AG09309 (cell line): ENCODE measurements at regions not wholly inside any gene's neighbourhood (a gene's known extent, or its start where the extent isn't known, plus 50 kb on each side); places are given as distances from the start of the nearest gene placed in this dataset.

Source experiments
- DNase-seq: peaks from one replicate; pipeline ENCODE4 v3.0.0-alpha.2; 2010; ENCODE audit warnings: low read depth
- H3K4me3 ChIP-seq: 2 replicates; pipeline ENCODE4 v1.5.1; 2011; ENCODE audit warnings: mild to moderate bottlenecking, low read depth, low read length, moderate library complexity; ENCODE audit not compliant: control insufficient read depth
- TF ChIP-seq, protein P1 (sequence below): IDR thresholded peaks from 2 replicates; pipeline ENCODE4 v1.5.1; 2011; ENCODE audit warnings: mild to moderate bottlenecking, low read depth, low read length, inconsistent platforms; ENCODE audit not compliant: insufficient read depth, control insufficient read depth; ENCODE audit errors: missing control alignments

DNA sequence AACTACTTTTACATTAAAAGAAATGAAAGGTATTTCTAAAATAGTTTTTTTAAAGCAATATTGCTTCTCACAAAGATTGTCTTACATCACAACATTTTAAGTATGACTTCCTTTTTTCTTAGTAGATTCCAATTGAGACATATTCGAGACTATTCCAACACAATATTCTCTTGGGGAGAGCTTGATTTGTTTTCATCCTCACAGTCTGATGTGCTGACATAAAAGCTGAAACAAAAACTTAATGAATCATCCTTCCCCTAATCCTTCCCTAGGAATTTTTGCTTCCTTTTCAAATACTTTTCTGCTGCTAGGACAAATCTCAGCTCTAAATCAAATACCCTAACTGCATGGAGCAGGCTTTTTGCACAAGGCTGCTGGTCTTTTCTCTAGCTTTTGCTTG is 245.8 kb upstream of the MAP3K1 start:
- TF ChIP-seq, protein P1, sequence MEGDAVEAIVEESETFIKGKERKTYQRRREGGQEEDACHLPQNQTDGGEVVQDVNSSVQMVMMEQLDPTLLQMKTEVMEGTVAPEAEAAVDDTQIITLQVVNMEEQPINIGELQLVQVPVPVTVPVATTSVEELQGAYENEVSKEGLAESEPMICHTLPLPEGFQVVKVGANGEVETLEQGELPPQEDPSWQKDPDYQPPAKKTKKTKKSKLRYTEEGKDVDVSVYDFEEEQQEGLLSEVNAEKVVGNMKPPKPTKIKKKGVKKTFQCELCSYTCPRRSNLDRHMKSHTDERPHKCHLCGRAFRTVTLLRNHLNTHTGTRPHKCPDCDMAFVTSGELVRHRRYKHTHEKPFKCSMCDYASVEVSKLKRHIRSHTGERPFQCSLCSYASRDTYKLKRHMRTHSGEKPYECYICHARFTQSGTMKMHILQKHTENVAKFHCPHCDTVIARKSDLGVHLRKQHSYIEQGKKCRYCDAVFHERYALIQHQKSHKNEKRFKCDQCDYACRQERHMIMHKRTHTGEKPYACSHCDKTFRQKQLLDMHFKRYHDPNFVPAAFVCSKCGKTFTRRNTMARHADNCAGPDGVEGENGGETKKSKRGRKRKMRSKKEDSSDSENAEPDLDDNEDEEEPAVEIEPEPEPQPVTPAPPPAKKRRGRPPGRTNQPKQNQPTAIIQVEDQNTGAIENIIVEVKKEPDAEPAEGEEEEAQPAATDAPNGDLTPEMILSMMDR = no peak
- DNase-seq = no peak
- no peak overlapping the region for H3K4me3 ChIP-seq

DNA sequence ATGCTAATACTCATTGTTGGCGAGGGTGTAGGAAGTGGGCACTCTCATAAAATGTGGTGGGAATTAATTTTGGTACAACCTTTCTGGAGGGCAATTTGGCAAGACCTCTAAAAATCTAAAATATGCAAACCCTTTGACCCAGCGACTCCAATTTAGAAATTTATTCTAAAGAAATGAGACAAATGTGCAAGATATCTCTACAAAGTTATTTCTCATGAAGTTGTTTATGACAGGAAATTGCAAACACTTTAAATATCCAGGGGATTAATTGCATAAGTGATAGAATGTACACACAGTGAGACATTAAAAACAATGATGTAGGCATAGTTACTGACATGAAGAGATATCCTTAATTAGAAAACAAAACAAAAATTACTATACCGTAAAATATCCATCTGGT is 246.3 kb upstream of the MAP3K1 start:
- no peak overlapping the region for H3K4me3 ChIP-seq
- TF ChIP-seq, protein P1 = no peak
- no peak for DNase-seq

DNA sequence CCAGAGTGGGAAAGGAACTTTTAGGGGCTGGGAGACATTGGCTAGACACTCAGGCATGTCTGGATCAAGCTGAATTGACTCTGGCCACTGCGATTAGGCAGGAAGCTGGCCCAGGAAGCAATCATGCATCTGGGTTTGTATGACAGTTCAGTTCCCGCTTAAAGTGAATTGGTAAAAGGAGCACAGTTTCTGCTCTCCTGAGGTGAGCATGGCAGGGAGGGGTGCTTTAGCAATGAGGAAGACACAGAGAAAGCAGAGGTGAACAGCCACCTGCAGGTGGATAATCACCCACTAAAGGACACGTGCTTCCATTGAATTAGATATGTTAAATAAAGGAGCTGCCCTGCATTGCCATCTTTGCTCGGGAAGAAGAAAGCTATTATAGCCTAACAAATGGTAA is 248.1 kb upstream of the MAP3K1 start:
- DNase-seq = no peak
- TF ChIP-seq, protein P1 = no peak

DNA sequence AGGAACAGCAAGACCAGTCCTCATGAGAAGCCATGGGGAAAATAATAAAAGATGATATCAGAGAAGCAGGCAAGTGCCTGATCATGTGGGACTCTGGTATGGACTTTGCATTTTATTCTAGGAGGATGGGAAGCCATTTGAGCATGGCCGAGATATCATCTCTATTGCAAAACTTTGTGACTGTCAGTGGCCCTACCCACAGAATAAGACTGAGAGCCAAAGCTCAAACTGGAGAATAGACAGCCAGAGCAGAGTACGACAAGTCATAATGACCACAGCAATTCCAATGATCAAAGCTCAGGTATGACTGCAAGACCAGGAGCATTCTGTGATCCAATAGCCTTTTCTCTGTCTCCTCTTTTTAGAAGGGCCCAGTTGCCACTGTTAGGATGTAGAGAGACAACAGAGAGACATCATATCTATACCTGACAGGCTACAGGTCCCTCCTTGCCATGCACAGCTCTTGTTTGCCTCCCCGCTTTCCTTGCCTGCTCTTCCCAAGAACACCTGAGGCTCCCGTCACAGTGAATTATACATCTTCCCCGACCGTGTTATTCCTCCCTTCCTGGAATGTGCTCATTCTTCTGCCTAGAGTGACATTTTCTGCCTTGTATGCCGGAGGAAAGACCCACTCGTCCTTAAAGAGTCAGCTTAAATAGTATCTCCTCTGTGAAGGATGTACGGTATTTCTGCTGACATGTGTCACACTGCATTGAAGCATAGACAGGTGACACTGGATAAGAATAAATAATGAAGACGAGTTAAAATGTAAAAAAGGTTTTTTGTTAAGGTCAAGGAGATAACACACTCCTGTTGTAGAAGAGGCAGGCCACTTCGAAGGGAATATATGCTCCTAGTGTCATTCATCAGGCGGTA is 248.7 kb upstream of the MAP3K1 start:
- no peak for DNase-seq
- TF ChIP-seq, protein P1 = no peak
- no peak overlapping the region for H3K4me3 ChIP-seq

More for the DNA sequence above, 248.1 kb upstream of the MAP3K1 start:
- H3K4me3 ChIP-seq = no peak overlapping the region

DNA sequence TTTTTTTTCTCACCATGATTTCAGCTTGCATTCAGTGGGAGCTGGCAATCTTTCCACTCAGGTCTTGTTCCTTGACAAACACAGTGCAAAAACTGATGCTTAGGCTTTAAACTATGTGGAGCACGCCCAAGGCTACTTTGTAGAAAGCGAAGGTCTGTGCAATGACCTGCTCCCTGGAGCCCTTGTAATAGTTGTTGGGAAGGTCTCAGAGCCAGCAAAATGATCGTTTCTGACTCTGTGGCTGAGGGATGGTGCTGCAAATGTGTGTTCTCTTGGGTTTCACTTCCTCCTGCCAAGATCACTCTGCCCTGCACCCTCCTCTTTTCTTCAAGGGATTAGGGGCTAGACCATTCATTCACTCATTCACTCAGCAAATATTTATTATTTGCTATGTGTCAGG is 249.7 kb upstream of the MAP3K1 start:
- TF ChIP-seq, protein P1 = no peak
- H3K4me3 ChIP-seq = no peak overlapping the region
- no peak for DNase-seq

DNA sequence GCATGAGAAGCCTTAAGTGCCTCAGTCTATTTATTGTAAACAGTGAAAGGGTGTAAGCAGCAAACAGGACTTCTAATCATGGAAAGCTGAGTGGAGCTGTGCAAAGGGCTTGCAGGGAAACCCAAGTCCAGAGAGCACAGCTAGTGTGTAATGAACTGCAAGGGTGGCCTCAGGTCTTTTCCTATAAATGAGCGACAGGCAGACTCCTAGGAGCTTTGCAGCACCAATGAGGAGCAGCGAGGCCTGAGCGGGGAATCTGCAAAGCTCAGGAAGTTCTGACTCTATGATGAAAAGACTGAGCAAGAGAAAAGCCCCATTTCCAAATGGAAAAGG is 250.1 kb upstream of the MAP3K1 start:
- TF ChIP-seq, protein P1 = no peak
- no peak overlapping the region for H3K4me3 ChIP-seq
- DNase-seq = no peak
